SK-N-SH (cell line): ENCODE measurements at regions not wholly inside any gene's neighbourhood (a gene's known extent, or its start where the extent isn't known, plus 50 kb on each side); places are given as distances from the start of the nearest gene placed in this dataset.

Experiments
- CTCF ChIP-seq: fragments of 200-600 bp; sonication (generic); IDR thresholded peaks from 2 replicates; pipeline ENCODE4 v1.6.1; 2017; ENCODE audit warnings: antibody characterized with exemption, mild to moderate bottlenecking, moderate library complexity
- EP300 ChIP-seq, 2 experiments: IDR thresholded peaks; 2 replicates each; pipeline versions ENCODE4 v1.4.0 to v1.6.1; 2012; ENCODE audit warnings: borderline replicate concordance in 1 of 2, low read depth in 1 of 2, low read length in 1 of 2
- FOXM1 ChIP-seq: IDR thresholded peaks from 2 replicates; pipeline ENCODE4 v1.4.0; 2012; ENCODE audit warnings: low read depth, mild to moderate bottlenecking
- USF1 ChIP-seq: IDR thresholded peaks from 2 replicates; pipeline ENCODE4 v1.4.0; 2012; ENCODE audit warnings: low read depth, borderline replicate concordance

GRCh38 chr4:130542953-130543352 is 1447.0 kb downstream of the C4orf33 start:
- no peak for TF ChIP-seq EP300 (IDR thresholded peaks at IDR 0.05; ENCODE audit: borderline replicate concordance in 1 of 2, low read depth in 1 of 2, low read length in 1 of 2)
- TF ChIP-seq USF1: no peak
- TF ChIP-seq FOXM1: no peak
- no peak for TF ChIP-seq CTCF
